Activated naive CD8-positive, alpha-beta T cell treated with anti-CD3 and anti-CD28 coated beads, Interleukin-2, amount 10 ng/mL, durations not matched to agents 7 days and 5 days (primary cell): ENCODE measurements at regions not wholly inside any gene's neighbourhood (a gene's known extent, or its start where the extent isn't known, plus 50 kb on each side); places are given as distances from the start of the nearest gene placed in this dataset.
"Not testable (repeated sequence)": the region's sequence is repeated elsewhere in the genome, so short reads cannot be mapped to it uniquely, and the experiment has no call there.

ENCODE experiments used
- ATAC-seq: fragments of 150-1000 bp; cut with Tn5 transposase; one replicate; pipeline ENCODE4 v1.10.0; 2021; ENCODE audit warnings: low read depth, moderate library complexity
- POLR2A ChIA-PET: fragments of 350-600 bp; sonication (Branson Sonifier 250); formaldehyde crosslinking; loops from one replicate; lab custom pipeline; 2021; ENCODE audit warnings: antibody characterized with exemption; lab: Charles Lee
- DNase-seq: peaks from one replicate; pipeline ENCODE4 v3.0.0; 2021
- H3K27ac Mint-ChIP-seq: one replicate; pipeline ENCODE4 v1.8.0; 2022; ENCODE audit warnings: mild to moderate bottlenecking, mixed read lengths
- H3K27me3 Mint-ChIP-seq: one replicate; pipeline ENCODE4 v1.8.0; 2022; ENCODE audit warnings: mild to moderate bottlenecking, moderate library complexity, mixed read lengths
- H3K36me3 Mint-ChIP-seq: one replicate; pipeline ENCODE4 v1.8.0; 2021; ENCODE audit warnings: mild to moderate bottlenecking, mixed read lengths
- H3K4me1 Mint-ChIP-seq: one replicate; pipeline ENCODE4 v1.8.0; 2021; ENCODE audit warnings: mixed read lengths
- H3K4me3 Mint-ChIP-seq: one replicate; pipeline ENCODE4 v1.8.0; 2022; ENCODE audit warnings: mild to moderate bottlenecking, moderate library complexity, mixed read lengths
- H3K9me3 Mint-ChIP-seq: one replicate; pipeline ENCODE4 v1.8.0; 2021; ENCODE audit warnings: mixed read lengths

GRCh38 chr4:151581570-151581969 is 172.6 kb downstream of the FHIP1A start:
- Mint-ChIP-seq H3K9me3 (no peaks in the 10 kb centered on the region), H3K36me3 (no peaks in the 10 kb centered on the region), H3K27me3 (peaks cover 12% of the 10 kb centered on the region), H3K27ac (no peak overlapping the region), H3K4me3 (no peak overlapping the region), H3K4me1 (no peaks in the 10 kb centered on the region)
- POLR2A ChIA-PET = no interaction called here
- DNase-seq (no peak), ATAC-seq (no peak)

GRCh38 chr4:151582098-151582497 is 173.1 kb downstream of the FHIP1A start:
- POLR2A ChIA-PET = no interaction called here
- Mint-ChIP-seq H3K27me3 (peaks cover 12% of the 10 kb centered on the region), H3K27ac (no peak overlapping the region)

DNA sequence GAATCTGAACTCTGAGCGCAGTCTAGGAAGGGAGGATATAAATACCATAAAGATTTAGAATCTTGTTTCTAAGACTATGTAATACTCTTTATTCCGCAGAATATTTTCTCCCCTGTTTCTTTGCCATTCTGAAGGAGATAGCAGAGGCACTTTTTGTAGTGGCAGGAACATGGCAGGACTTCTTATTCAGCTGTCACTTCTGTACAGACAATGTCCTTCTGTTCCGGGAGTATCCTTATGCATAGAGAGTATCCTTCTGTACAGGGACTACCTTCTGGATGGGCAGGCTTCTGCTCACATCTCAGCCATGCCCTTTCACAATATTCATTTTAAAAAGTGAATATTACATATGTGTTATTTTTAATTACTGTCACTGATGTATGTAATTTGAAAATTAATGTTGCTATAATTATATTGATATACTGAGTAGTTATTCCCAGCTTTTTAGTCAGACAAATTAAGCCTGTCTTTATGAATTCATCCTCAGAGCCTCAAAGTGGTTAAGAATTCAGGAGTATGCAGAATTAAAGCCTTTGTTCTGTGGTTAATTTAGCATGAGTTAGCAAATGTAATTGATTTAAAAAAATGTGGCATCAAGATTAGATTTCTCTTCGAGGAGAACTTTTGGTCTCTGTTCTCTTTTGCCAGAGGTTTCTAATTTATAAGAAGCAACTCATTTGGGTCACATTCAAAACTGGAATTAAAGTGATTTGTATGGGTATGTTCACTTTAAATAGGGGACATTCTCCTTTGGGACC is 174.4 kb downstream of the FHIP1A start:
- no peaks in the 10 kb centered on the region for H3K4me1 Mint-ChIP-seq
- POLR2A ChIA-PET = no interaction called here
- no peaks in the 10 kb centered on the region for H3K36me3 Mint-ChIP-seq
- no peak for ATAC-seq
- H3K27ac Mint-ChIP-seq = no peak overlapping the region
- H3K27me3 Mint-ChIP-seq = peaks cover 10% of the 10 kb centered on the region
- H3K9me3 Mint-ChIP-seq = no peaks in the 10 kb centered on the region
- H3K4me3 Mint-ChIP-seq = no peak overlapping the region
- DNase-seq = no peak

More at GRCh38 chr4:151582098-151582497, 173.1 kb downstream of the FHIP1A start:
- Mint-ChIP-seq H3K4me3 (no peak overlapping the region), H3K9me3 (no peaks in the 10 kb centered on the region), H3K36me3 (no peaks in the 10 kb centered on the region), H3K4me1 (no peaks in the 10 kb centered on the region)
- DNase-seq = no peak
- no peak for ATAC-seq

DNA sequence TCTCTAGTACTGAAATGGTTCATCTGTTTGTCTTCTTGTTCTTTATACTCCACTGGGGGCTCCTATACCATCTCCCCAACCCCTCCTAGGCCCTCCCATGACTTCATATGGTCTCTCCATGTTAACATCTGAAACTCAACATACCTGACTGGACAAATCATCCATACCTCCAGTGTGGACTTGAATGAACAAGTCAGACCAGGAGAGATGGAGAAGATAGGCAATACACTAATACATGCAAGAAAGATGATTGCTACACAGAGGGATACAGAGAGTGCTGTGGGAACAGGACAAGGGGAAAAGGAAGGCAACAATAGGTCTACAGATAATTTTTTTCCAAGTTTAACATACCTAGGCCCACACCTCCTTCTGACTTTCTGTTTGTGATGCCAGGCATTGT is 175.1 kb downstream of the FHIP1A start:
- POLR2A ChIA-PET = no interaction called here
- ATAC-seq (no peak), DNase-seq (no peak)
- Mint-ChIP-seq H3K36me3 (no peaks in the 10 kb centered on the region), H3K4me3 (no peak overlapping the region), H3K27ac (no peak overlapping the region), H3K27me3 (peaks cover 15% of the 10 kb centered on the region), H3K9me3 (no peaks in the 10 kb centered on the region), H3K4me1 (no peaks in the 10 kb centered on the region)

GRCh38 chr4:151595629-151596028 is 165.2 kb downstream of the GATB start:
- H3K27me3 Mint-ChIP-seq, H3K9me3 Mint-ChIP-seq, H3K27ac Mint-ChIP-seq, DNase-seq, H3K36me3 Mint-ChIP-seq, POLR2A ChIA-PET, H3K4me3 Mint-ChIP-seq, ATAC-seq, H3K4me1 Mint-ChIP-seq: not testable (repeated sequence)

DNA sequence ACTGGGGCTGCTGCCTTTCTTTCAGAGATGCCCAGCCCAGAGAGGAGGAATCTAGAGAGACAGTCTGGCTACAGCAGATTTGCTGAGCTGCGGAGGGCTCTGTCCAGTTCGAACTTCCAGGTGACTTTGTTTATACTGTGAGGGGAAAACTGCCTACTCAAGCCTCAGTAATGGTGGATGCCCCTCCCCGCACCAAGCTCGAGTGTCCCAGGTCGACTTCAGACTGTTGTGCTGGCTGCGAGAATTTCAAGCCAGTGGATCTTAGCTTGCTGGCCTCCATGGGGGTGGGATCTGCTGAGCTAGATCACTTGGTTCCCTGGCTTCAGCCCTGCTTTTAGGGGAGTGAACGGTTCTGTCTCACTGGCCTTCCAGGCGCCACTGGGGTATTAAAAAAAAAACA is 163.1 kb downstream of the GATB start:
- H3K36me3 Mint-ChIP-seq, H3K9me3 Mint-ChIP-seq, H3K27ac Mint-ChIP-seq, ATAC-seq, POLR2A ChIA-PET, H3K4me1 Mint-ChIP-seq, H3K4me3 Mint-ChIP-seq, DNase-seq: not testable (repeated sequence)
- H3K27me3 Mint-ChIP-seq = peaks cover 11% of the 10 kb centered on the region

GRCh38 chr4:151599863-151600262 is 160.9 kb downstream of the GATB start:
- Mint-ChIP-seq H3K36me3 (no peaks in the 10 kb centered on the region), H3K9me3 (no peaks in the 10 kb centered on the region), H3K27ac (no peak overlapping the region), H3K27me3 (peaks cover 3% of the 10 kb centered on the region), H3K4me1 (peaks cover under 1% of the 10 kb centered on the region), H3K4me3 (no peak overlapping the region)
- POLR2A ChIA-PET = interaction anchor here (0.5 kb wide), 1 partner anchor 17 kb away, joined by 3 read pairs; no protein-coding TSS in a partner anchor
- DNase-seq (no peak), ATAC-seq (no peak)

DNA sequence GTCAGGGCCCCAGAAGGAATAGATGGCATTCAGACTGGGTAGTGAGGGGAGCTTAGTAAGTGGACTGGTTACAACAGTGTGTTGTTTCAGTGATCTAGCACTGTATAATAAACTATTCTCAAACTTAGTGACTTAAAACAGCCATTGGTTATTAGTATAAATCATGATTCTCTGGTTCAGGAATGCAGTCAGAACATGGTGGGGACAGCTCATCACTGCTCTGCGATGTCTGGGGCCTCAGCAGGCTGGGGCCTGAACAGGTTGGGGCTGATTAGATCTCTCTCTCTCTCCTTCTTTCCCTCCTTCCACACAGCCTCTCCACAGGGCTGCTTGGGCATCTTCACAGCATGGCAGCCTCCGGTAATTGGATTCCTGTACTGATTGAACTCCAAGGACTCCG is 160.4 kb downstream of the GATB start:
- Mint-ChIP-seq H3K9me3 (no peaks in the 10 kb centered on the region), H3K36me3 (no peaks in the 10 kb centered on the region), H3K27ac (no peak overlapping the region), H3K4me1 (peaks cover 1% of the 10 kb centered on the region), H3K4me3 (no peak overlapping the region), H3K27me3 (peaks cover 3% of the 10 kb centered on the region)
- POLR2A ChIA-PET = interaction anchor here (0.5 kb wide), 1 partner anchor 16 kb away, joined by 3 read pairs; no protein-coding TSS in a partner anchor
- ATAC-seq (no peak), DNase-seq (no peak)

- POLR2A ChIA-PET = no interaction called here
Measured at GRCh38 chr4:151603377-151603776, 157.4 kb downstream of the GATB start.

DNA sequence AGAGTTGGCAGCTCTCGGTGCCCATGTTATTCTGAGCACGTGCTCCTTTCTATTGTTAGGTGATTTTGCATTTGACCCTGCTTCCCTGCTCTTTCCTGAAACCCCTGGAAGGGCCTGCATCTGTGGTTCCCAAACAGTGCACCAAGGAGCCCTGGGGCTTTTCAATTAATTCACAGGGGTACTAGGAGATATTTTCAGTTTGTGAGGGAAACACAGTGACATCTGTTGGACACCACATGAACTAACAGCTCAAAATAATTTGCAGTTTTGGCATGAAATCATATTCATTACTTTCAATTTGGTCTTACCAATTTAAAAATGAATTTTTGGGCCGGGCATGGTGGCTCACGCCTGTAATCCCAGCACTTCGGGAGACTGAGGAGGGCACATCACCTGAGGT is 156.6 kb downstream of the GATB start:
- Mint-ChIP-seq H3K27ac (no peak overlapping the region), H3K9me3 (no peaks in the 10 kb centered on the region), H3K4me3 (no peak overlapping the region), H3K36me3 (no peaks in the 10 kb centered on the region), H3K4me1 (peaks cover 1% of the 10 kb centered on the region), H3K27me3 (peaks cover 11% of the 10 kb centered on the region)
- POLR2A ChIA-PET = no interaction called here
- ATAC-seq (no peak), DNase-seq (no peak)

More at GRCh38 chr4:151603377-151603776, 157.4 kb downstream of the GATB start:
- DNase-seq = no peak
- ATAC-seq = no peak
- Mint-ChIP-seq H3K27ac (no peak overlapping the region), H3K4me3 (no peak overlapping the region), H3K27me3 (peaks cover 8% of the 10 kb centered on the region), H3K36me3 (no peaks in the 10 kb centered on the region), H3K4me1 (peaks cover 1% of the 10 kb centered on the region), H3K9me3 (no peaks in the 10 kb centered on the region)

DNA sequence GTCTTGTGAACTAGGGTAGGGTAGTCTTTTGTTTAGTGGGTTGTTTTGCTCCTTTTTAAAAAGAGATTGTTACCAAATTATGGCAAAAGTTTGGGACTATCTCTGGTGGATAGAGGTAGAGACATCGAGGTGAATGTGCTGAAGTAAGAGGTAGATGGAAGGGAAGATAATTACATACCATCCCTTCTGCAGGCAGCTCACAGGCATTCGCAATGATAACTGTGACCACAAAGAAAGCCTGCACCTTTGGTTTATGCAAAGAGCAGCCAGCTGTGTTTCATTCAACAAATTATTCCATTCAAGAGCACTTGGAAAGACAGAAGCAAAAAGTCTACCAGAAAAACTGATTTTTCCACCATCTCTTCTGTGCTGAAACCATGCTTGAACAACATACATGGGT is 155.6 kb downstream of the GATB start:
- POLR2A ChIA-PET = no interaction called here
- H3K27ac Mint-ChIP-seq = no peak overlapping the region
- no peak for ATAC-seq

GRCh38 chr4:151606061-151606460 is 154.7 kb downstream of the GATB start:
- ATAC-seq (no peak), DNase-seq (no peak)
- Mint-ChIP-seq H3K9me3 (no peaks in the 10 kb centered on the region), H3K4me3 (no peak overlapping the region), H3K4me1 (peaks cover 1% of the 10 kb centered on the region), H3K36me3 (no peaks in the 10 kb centered on the region), H3K27ac (no peak overlapping the region), H3K27me3 (peaks cover 20% of the 10 kb centered on the region)
- POLR2A ChIA-PET = no interaction called here

More for the DNA sequence above, 155.6 kb downstream of the GATB start:
- H3K36me3 Mint-ChIP-seq = no peaks in the 10 kb centered on the region
- peaks cover 13% of the 10 kb centered on the region for H3K27me3 Mint-ChIP-seq
- no peaks in the 10 kb centered on the region for H3K9me3 Mint-ChIP-seq
- no peak overlapping the region for H3K4me3 Mint-ChIP-seq
- H3K4me1 Mint-ChIP-seq = peaks cover 1% of the 10 kb centered on the region
- DNase-seq = no peak

GRCh38 chr4:151610229-151610628 is 150.6 kb downstream of the GATB start:
- POLR2A ChIA-PET = no interaction called here
- H3K27me3 Mint-ChIP-seq = peaks cover 28% of the 10 kb centered on the region

DNA sequence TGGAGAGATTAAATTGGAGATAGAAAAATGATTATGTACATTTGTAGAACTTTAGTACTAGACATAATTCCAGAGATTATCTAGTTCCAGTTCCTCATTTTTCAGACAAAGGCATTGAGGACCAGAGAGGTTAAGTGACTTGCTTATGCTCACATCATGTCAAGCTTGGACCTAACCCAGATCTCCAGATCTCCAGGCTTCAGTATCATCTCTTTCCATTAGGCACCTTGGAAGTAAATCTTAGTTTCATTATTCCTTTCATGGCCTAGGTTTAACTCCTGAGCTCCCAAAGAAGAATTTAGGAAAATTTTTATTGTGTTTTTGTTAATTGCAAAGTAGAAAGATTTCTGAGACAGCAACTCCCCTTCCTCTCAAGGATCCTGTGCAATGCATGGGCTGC is 148.8 kb downstream of the GATB start:
- ATAC-seq = no peak

More at GRCh38 chr4:151610229-151610628, 150.6 kb downstream of the GATB start:
- DNase-seq = no peak
- H3K9me3 Mint-ChIP-seq = no peaks in the 10 kb centered on the region
- H3K27ac Mint-ChIP-seq = no peak overlapping the region
- no peaks in the 10 kb centered on the region for H3K4me1 Mint-ChIP-seq
- no peak overlapping the region for H3K4me3 Mint-ChIP-seq
- ATAC-seq = no peak
- H3K36me3 Mint-ChIP-seq = no peaks in the 10 kb centered on the region

More for the DNA sequence above, 148.8 kb downstream of the GATB start:
- POLR2A ChIA-PET = no interaction called here
- Mint-ChIP-seq H3K27ac (no peak overlapping the region), H3K4me3 (no peak overlapping the region), H3K27me3 (peaks cover 28% of the 10 kb centered on the region), H3K4me1 (no peaks in the 10 kb centered on the region), H3K36me3 (no peaks in the 10 kb centered on the region), H3K9me3 (no peaks in the 10 kb centered on the region)
- no peak for DNase-seq
